Loucy (cell line): ENCODE measurements at regions not wholly inside any gene's neighbourhood (a gene's known extent, or its start where the extent isn't known, plus 50 kb on each side); places are given as distances from the start of the nearest gene placed in this dataset.

Experiments
- CTCF ChIP-seq: fragments of 200-600 bp; sonication (generic); conservative IDR thresholded peaks from 2 replicates; pipeline ENCODE4 v1.5.1; 2014; ENCODE audit warnings: mild to moderate bottlenecking, antibody characterized with exemption, low read length
- EZH2phosphoT487 ChIP-seq: fragments of 200-600 bp; IDR thresholded peaks from 2 replicates; pipeline ENCODE4 v1.6.1; 2018; ENCODE audit warnings: antibody characterized with exemption, mild to moderate bottlenecking, moderate library complexity, borderline replicate concordance

GRCh38 chr15:23753248-23753647 lies 66.1 kb upstream of the NDN start:
- TF ChIP-seq CTCF (no peak), EZH2phosphoT487 (no peak)
